ENCODE measurements at regions not wholly inside any gene's neighbourhood (a gene's known extent, or its start where the extent isn't known, plus 50 kb on each side); places are given as distances from the start of the nearest gene placed in this dataset.
A peak's percentile ranks its signal among the peaks of the same experiment; 100 is the strongest.
"Not testable (repeated sequence)": the region's sequence is repeated elsewhere in the genome, so short reads cannot be mapped to it uniquely, and the experiment has no call there.

DNA sequence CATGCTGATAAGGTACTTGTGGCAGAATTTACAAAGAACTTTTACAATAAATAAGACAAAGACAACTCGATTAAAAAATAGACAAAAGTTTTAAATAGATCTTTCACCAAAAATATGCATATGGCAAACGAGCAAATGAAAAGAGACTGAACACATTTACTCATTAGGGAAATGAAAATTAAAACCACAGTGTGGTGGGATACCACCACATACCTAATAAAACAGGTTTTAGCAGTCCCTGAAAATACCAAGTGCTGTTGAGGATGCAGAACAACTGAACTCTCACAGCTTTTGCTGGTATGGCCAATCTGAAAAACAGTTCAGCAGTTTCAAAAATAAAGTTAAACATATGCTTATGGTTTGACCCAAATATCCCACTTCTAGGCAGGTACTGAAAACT lies 205.4 kb upstream of the ADO start:
- DNase-seq: no peak
- H3K27me3 ChIP-seq: no peaks in the 10 kb centered on the region
- ATAC-seq: no peak
- H3K4me3 ChIP-seq: no peak overlapping the region
- no peaks in the 10 kb centered on the region for H3K36me3 ChIP-seq
- H3K27ac ChIP-seq: no peak overlapping the region
- H3K4me1 ChIP-seq: peaks cover 3% of the 10 kb centered on the region
- intact Hi-C loops (cut with DNase I): loop anchor here (10.0 kb wide), 1 partner anchor 486 kb away; no protein-coding TSS in a partner anchor
- no peaks in the 10 kb centered on the region for H3K9me3 ChIP-seq
- TF ChIP-seq, protein P1, sequence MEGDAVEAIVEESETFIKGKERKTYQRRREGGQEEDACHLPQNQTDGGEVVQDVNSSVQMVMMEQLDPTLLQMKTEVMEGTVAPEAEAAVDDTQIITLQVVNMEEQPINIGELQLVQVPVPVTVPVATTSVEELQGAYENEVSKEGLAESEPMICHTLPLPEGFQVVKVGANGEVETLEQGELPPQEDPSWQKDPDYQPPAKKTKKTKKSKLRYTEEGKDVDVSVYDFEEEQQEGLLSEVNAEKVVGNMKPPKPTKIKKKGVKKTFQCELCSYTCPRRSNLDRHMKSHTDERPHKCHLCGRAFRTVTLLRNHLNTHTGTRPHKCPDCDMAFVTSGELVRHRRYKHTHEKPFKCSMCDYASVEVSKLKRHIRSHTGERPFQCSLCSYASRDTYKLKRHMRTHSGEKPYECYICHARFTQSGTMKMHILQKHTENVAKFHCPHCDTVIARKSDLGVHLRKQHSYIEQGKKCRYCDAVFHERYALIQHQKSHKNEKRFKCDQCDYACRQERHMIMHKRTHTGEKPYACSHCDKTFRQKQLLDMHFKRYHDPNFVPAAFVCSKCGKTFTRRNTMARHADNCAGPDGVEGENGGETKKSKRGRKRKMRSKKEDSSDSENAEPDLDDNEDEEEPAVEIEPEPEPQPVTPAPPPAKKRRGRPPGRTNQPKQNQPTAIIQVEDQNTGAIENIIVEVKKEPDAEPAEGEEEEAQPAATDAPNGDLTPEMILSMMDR (IDR thresholded peaks at IDR 0.05): no peak

DNA sequence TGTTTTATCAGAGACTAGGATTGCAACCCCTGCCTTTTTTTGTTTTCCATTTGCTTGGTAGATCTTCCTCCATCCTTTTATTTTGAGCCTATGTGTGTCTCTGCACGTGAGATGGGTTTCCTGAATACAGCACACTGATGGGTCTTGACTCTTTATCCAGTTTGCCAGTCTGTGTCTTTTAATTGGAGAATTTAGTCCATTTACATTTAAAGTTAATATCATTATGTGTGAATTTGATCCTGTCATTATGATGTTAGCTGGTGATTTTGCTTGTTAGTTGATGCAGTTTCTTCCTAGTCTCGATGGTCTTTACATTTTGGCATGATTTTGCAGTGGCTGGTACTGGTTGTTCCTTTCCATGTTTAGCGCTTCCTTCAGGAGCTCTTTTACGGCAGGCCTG lies 198.0 kb upstream of the ADO start:
- H3K4me1 ChIP-seq; H3K27me3 ChIP-seq; intact Hi-C loops (cut with DNase I); H3K9me3 ChIP-seq; H3K4me3 ChIP-seq; DNase-seq; H3K36me3 ChIP-seq; ATAC-seq; H3K27ac ChIP-seq: not testable (repeated sequence)

DNA sequence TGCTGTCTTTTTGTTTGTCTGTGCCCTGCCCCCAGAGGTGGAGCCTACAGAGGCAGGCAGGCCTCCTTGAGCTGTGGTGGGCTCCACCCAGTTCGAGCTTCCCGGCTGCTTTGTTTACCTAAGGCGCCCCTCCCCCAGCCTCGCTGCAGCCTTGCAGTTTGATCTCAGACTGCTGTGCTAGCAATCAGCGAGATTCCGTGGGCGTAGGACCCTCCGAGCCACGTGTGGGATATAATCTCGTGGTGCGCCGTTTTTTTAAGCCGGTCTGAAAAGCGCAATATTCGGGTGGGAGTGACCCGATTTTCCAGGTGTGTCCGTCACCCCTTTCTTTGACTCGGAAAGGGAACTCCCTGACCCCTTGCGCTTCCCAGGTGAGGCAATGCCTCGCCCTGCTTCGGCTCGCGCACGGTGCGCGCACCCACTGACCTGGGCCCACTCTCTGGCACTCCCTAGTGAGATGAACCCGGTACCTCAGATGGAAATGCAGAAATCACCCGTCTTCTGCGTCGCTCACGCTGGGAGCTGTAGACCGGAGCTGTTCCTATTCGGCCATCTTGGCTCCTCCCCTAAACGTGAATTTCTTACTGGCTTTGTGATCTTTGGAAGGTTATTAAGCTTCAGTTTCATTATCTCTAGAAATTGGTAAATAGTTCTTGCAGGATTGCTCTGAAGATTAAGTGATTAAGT lies 196.2 kb upstream of the ADO start:
- H3K27me3 ChIP-seq; ATAC-seq; H3K9me3 ChIP-seq; H3K4me1 ChIP-seq; H3K27ac ChIP-seq; intact Hi-C loops (cut with DNase I); DNase-seq; H3K4me3 ChIP-seq; H3K36me3 ChIP-seq: not testable (repeated sequence)

DNA sequence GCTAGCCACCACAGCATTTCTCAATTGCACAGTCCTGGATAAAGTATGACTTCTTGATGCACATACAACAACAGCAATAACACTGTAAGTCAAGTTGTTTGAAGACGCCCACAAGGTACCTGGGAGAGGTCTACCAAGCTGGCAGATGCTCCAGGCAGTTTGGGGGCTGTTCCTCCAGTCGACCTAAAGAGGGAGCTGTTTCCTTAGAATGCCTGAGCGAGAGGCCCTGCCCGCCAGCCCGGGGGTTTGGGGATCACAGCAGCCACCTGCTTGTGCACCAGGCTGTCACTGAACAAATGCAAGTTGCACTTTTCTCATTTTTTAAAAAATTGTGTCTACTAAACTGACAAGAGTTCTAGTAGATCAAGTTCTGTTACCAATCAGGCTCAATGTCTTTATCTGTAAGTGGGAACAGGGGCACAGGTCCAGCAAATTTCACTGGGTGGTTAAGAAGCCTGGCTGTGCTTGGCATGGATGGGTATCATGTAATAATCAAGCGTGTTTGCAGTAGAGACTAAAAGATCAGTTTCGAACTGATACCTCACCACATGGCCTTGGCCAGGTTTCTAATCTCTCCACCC lies 193.8 kb upstream of the ADO start:
- Histone ChIP-seq H3K36me3 (no peaks in the 10 kb centered on the region), H3K27me3 (no peaks in the 10 kb centered on the region), H3K4me3 (no peak overlapping the region), H3K4me1 (no peaks in the 10 kb centered on the region), H3K27ac (no peak overlapping the region), H3K9me3 (no peaks in the 10 kb centered on the region)
- peak; percentile 95 for ATAC-seq
- TF ChIP-seq, protein P1 (IDR thresholded peaks at IDR 0.05): peak; percentile 74
- peak; percentile 82 for DNase-seq
- intact Hi-C loops (cut with DNase I): no loop called here

DNA sequence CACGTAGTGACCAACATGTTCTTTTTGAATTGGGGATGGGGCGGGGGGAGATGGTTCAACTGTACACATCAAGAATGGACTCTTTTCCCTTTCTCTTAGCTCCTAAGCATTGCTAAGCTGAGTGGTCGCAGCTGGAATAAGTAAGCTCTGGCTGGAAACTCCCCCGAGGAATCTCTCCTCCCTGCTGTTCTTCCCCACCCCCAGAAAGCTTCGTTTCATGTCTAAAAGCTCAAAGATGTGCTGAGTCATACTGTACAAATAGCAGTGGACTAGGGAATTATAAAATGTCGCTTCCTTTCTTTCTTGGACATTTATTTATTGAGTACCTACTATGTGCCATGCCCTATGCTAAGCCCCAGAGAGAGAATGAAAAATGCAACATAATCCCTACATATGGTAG lies 191.1 kb upstream of the ADO start:
- Histone ChIP-seq H3K4me1 (peaks cover 6% of the 10 kb centered on the region), H3K36me3 (no peaks in the 10 kb centered on the region), H3K27ac (no peak overlapping the region), H3K4me3 (no peak overlapping the region), H3K27me3 (no peaks in the 10 kb centered on the region), H3K9me3 (no peaks in the 10 kb centered on the region)
- TF ChIP-seq, protein P1 (IDR thresholded peaks at IDR 0.05): no peak
- no peak for ATAC-seq
- DNase-seq: no peak
- intact Hi-C loops (cut with DNase I): no loop called here

DNA sequence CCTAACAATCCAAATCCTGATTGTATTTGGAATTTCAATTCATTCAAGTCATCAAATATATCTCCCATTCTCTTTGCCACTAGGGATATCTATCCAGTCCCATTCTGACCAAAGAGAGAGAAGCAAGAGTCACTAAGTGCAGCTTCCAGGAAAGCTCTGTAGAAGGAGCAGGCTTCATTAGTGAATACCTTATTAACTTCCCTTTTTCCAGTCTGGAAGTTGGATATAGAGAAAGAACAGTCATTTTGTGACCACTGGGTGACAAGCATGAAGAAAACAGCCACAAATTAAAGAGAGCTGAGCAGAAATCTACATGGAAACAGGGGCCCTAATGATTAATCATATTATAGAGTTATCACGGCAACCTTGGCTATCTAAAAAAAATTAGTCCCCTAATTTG lies 190.7 kb upstream of the ADO start:
- Histone ChIP-seq H3K27me3 (no peaks in the 10 kb centered on the region), H3K4me3 (no peak overlapping the region), H3K9me3 (no peaks in the 10 kb centered on the region), H3K27ac (no peak overlapping the region), H3K4me1 (peaks cover 8% of the 10 kb centered on the region), H3K36me3 (no peaks in the 10 kb centered on the region)
- TF ChIP-seq, protein P1 (IDR thresholded peaks at IDR 0.05): no peak
- intact Hi-C loops (cut with DNase I): no loop called here
- ATAC-seq (no peak), DNase-seq (no peak)
